LoVo (cell line): ENCODE measurements at regions not wholly inside any gene's neighbourhood (a gene's known extent, or its start where the extent isn't known, plus 50 kb on each side); places are given as distances from the start of the nearest gene placed in this dataset.
"Not testable (repeated sequence)": the region's sequence is repeated elsewhere in the genome, so short reads cannot be mapped to it uniquely, and the experiment has no call there.

Source experiments
- DNase-seq: peaks from one replicate; pipeline ENCODE4 v3.0.0-alpha.2; 2016; ENCODE audit warnings: low spot score

DNA sequence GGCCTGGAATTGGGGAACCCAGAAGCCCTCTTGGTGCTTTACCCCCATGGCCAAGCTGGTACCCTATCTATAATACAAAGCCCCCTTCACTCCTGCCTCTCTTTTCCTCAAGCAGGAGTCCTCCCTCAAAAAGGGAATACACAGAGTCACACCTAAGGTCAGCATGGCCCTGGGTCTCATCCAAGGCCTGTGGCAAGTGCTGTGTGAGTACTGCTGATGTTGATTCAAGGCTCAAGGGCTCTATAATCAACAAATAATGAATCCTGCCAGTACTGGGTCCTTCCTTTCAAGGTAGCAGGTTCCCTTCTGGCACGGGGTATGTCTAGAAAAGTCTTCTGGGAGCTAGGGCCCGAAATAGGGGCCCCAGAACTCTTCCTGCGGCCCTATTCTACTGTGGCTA lies 187.3 kb downstream of the CYB561 start:
- DNase-seq, result no peak

- DNase-seq, result no peak
Observed at GRCh38 chr17:63262751-63263476, 183.2 kb downstream of the CYB561 start.

DNA sequence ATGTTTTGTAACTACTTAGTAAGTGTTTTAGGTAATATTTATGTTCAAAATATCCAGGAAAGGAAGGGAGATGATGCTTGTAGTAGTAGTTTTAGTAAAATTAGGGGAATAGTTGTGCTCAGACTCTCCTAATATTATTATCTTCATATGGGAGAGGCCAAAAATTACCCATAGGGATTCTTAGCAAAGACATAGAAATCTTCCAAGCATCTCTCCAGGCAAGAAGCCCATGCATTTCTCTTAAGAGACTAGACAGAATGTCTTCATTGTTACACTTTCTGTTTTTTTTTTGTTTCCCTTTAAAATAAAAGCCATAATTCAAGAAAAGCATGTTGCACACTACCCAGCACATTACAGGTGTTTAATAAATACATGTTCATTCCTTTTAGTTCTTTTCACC lies 180.6 kb downstream of the CYB561 start:
- no peak for DNase-seq

- no peak for DNase-seq
Observed at GRCh38 chr17:63267846-63268245, 178.3 kb downstream of the CYB561 start.

- no peak for DNase-seq
Observed at GRCh38 chr17:63268827-63269226, 177.3 kb downstream of the CYB561 start.

GRCh38 chr17:63270610-63271009 lies 175.5 kb downstream of the CYB561 start:
- DNase-seq, result no peak

- DNase-seq, result no peak
Observed at GRCh38 chr17:63274146-63274545, 172.0 kb downstream of the CYB561 start.

DNA sequence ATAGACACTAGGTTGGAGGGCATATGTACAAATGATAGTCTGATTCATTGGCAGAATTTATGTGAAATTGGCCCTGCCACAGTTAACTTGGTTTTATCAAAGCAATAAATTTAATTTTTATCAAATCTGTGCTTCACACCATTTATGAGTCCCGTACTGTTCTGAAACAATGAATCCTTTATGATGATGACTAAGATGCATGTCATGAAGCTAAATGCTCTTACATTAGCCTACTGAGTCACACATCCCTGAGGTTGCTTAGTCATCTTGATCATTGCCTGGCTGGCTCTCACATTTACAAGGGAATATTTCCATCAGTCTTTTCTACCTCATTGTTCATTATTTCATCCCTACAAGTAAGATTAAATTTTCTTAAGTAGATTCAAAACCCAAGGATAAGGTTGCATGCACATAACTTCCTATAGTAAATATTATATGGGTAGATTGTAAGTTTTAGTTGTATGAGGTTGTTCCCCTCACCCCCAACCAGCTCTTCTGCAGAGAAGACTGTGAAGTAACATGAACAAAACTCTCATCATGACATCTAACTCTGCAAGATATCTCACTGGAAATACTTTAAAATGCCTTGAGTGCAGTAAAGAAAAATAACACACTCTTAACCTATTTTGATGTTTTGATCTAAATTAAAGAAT lies 170.7 kb downstream of the CYB561 start:
- peak; percentile 93 for DNase-seq

- no peak for DNase-seq
Observed at GRCh38 chr17:63275971-63276745, 169.9 kb downstream of the CYB561 start.

- DNase-seq, result no peak
Observed at GRCh38 chr17:63276821-63277220, 169.3 kb downstream of the CYB561 start.

DNA sequence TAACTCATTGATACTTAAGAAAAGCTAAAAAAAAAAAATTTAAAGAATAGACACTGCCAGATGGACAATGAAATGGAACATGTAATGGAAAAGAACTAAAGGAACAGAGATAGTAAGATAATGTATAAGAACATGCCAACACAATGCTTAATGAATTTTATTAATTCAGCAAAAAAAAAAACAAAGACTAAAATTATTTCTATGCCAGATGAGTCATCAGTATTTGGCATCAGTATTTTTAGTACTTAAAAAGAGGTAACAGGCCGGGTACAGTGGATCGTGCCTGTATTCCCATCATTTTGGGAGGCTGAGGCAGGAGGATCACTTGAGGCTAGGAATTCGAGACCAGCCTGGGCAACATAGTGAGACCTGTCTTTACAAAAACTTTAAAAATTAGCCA lies 168.5 kb downstream of the CYB561 start:
- no peak for DNase-seq

GRCh38 chr17:63278728-63279442 lies 167.2 kb downstream of the CYB561 start:
- no peak for DNase-seq

DNA sequence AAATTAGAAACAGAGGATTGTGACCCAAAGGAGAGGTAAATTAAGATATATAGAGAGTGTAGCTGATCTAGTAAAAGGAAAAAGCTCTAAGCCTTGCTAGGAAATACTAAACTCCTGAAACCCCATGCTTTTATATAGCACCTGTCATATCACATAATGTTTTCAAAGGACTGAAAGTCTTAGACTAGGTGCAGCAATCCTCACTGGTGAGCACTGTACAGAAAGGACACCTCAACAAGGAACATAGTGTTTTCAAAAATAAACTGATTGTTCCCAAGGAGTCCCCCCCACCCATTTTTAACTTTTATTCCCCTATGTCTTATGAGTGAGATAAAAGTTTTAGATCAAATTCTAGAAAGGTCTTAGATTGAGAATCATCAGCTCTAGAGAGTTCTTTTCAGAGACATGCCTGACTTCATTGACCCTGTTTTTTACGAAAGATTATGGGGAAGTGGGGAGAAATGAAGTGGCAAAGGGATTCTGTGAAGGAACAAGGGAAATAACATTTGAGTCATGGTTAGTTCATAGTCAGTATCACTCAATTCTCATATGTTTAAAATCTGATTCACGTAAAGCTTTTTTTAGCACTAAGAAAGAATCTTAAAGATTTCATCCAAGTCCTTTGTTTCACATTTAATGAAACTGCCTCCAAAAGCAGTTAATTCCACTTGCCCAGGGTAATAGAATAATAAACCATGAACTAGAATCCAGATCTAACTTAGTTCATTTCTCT lies 166.4 kb downstream of the CYB561 start:
- no peak for DNase-seq

DNA sequence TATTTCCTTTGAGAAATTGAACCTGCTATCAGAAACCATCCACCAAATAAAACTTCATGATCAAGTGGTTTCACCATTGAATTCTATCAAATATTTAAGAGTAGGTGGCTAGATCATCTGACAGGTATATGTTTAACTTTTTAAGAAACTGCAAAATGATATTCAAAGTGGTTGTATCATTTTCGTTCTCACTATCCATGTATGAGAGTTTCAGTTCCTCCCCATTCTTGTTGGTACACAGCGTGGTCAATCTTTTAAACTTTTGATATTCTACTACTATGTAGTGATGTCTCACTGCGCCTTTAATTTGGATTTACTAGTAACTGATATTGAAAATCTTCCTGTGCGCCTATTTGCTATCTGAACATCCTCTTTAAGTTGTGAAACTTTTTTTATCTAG lies 163.7 kb downstream of the CYB561 start:
- DNase-seq, result no peak

GRCh38 chr17:63285551-63285950 lies 160.6 kb downstream of the CYB561 start:
- no peak for DNase-seq

GRCh38 chr17:63286254-63286653 lies 159.9 kb downstream of the CYB561 start:
- no peak for DNase-seq

DNA sequence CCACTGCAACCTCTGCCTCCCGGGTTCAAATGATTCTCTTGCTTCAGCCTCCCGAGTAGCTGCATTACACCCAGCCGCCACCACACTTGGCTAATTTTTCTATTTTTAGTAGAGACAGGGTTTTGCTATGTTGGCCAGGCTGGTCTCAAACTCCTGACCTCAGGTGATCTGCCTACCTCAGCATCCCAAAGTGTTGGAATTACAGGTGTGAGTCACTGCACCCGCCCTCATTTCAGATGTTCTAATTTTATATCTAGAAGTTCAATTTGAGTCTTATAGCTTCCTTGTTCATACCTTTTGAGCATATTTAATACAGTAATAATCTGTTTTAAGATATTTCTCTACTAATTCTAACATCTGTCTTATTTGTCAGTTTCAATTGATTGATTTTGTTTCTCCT lies 159.1 kb downstream of the CYB561 start:
- DNase-seq, result not testable (repeated sequence)

DNA sequence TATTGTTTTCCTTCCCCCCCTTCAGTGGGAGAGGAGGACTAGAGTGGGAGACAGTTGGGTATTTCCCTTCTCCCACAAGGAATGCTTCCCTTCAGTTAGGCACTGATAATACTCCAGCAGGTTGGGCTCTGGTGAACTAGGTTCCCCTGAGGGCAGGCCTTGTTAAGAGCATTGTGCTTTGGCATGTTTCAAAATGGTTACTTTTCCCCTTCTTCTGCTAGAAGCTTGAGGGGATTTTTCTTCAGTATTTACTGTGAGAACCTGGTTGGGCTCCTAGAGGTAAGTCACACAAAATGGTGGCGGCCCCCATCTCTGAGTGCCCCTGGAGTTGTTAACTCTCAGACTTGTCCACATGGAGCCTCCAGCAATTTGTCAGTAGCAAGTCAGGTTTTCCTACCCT lies 156.2 kb downstream of the CYB561 start:
- no peak for DNase-seq

- DNase-seq, result no peak
Observed at GRCh38 chr17:63290351-63290750, 155.8 kb downstream of the CYB561 start.

DNA sequence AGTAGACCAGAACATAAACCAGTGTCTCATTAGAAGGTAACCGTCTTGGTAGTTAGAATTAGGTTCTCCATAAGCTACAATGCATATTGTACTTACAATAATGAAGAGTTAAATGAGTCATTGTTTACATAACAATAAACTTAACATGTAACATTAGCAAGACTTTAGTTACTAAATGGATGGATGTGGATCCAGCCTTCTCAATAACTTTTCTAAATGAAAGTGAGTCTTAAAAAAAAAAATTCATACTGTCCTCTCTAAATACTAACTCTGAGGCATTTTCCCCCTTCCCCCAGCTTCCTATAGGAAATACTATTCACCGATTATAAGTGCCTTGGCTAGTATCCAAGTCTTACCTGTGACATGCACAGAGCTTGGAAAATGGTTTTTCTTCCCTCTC lies 155.3 kb downstream of the CYB561 start:
- peak; percentile 38 for DNase-seq

- no peak for DNase-seq
Observed at GRCh38 chr17:63291258-63291657, 154.8 kb downstream of the CYB561 start.

- DNase-seq, result no peak
Observed at GRCh38 chr17:63292421-63292820, 153.7 kb downstream of the CYB561 start.
